Astrocyte of the cerebellum (primary cell): ENCODE measurements at regions not wholly inside any gene's neighbourhood (a gene's known extent, or its start where the extent isn't known, plus 50 kb on each side); places are given as distances from the start of the nearest gene placed in this dataset.

ENCODE experiments used
- DNase-seq: peaks from one replicate; pipeline ENCODE4 v3.0.0-alpha.2; 2011; ENCODE audit warnings: low read depth
- H3K4me3 ChIP-seq: 2 replicates; pipeline ENCODE4 v1.5.1; 2011; ENCODE audit warnings: mild to moderate bottlenecking, low read depth, low read length, moderate library complexity
- in situ Hi-C: cut with HindIII; loops from 2 replicates; pipeline ENCODE4 v1.10.0; 2017; ENCODE audit warnings: low sequenced_read_pairs
- TF ChIP-seq, protein P1 (sequence below): IDR thresholded peaks from 2 replicates; pipeline ENCODE4 v1.5.1; 2012; ENCODE audit warnings: low read length, low read depth, moderate library complexity, mild to moderate bottlenecking; ENCODE audit errors: missing control alignments

DNA sequence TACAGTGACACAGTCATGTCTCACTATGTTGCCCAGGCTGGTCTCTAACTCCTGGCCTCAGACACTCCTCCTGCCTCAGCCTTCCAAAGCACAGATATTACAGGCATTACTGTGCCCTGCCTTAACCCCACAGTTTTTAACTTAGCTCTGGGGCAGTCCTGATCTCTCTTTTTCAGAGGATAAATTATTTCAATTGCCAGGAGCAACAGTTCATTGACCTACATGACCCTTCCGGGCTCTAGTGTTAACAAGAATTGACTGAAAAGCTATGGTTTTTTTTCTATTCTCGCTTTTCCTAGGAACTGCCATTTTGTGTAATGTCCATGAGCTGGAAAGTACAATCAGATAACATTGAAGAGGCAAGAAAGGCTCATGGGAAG lies 92.8 kb downstream of the HNRNPLL start:
- no peak for DNase-seq
- no peak overlapping the region for H3K4me3 ChIP-seq
- TF ChIP-seq, protein P1, sequence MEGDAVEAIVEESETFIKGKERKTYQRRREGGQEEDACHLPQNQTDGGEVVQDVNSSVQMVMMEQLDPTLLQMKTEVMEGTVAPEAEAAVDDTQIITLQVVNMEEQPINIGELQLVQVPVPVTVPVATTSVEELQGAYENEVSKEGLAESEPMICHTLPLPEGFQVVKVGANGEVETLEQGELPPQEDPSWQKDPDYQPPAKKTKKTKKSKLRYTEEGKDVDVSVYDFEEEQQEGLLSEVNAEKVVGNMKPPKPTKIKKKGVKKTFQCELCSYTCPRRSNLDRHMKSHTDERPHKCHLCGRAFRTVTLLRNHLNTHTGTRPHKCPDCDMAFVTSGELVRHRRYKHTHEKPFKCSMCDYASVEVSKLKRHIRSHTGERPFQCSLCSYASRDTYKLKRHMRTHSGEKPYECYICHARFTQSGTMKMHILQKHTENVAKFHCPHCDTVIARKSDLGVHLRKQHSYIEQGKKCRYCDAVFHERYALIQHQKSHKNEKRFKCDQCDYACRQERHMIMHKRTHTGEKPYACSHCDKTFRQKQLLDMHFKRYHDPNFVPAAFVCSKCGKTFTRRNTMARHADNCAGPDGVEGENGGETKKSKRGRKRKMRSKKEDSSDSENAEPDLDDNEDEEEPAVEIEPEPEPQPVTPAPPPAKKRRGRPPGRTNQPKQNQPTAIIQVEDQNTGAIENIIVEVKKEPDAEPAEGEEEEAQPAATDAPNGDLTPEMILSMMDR: no peak
- in situ Hi-C loops: no loop called here

- TF ChIP-seq, protein P1: no peak
- peak; percentile 71 for DNase-seq
- no peak overlapping the region for H3K4me3 ChIP-seq
- in situ Hi-C loops: no loop called here
These were observed 93.3 kb downstream of the HNRNPLL start for GRCh38 chr2:38509314-38509946.

- in situ Hi-C loops: no loop called here
- H3K4me3 ChIP-seq: no peak overlapping the region
- DNase-seq: peak; percentile 58
- TF ChIP-seq, protein P1: peak; percentile 37
These were observed 94.3 kb downstream of the HNRNPLL start for GRCh38 chr2:38508311-38509039.

DNA sequence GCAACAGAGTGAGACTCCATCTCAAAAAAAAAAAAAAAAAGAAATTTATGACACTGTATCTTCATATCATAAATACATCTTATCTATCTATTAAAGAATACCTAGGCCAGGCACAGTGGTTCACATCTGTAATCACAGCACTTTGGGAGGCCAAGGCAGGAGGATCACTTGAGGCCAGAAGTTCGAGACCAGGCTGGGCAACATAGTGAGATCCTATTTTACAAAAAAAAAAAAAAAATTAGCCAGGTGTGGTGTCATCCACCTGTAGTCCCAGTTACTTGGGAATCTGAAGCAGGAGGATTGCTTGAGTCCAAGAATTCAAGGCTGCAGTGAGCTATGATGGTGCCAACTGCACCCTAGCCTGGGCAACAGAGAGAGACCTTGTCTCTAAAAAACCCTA lies 95.0 kb downstream of the HNRNPLL start:
- DNase-seq: no peak
- TF ChIP-seq, protein P1: no peak
- in situ Hi-C loops: no loop called here

GRCh38 chr2:38505779-38506178 lies 96.9 kb downstream of the HNRNPLL start:
- in situ Hi-C loops: no loop called here
- DNase-seq: peak; percentile 8
- TF ChIP-seq, protein P1: no peak
- no peak overlapping the region for H3K4me3 ChIP-seq

More for the DNA sequence above, 95.0 kb downstream of the HNRNPLL start:
- H3K4me3 ChIP-seq: no peak overlapping the region

- TF ChIP-seq, protein P1: no peak
- no peak for DNase-seq
- in situ Hi-C loops: no loop called here
- no peak overlapping the region for H3K4me3 ChIP-seq
These were observed 98.6 kb downstream of the HNRNPLL start for GRCh38 chr2:38504169-38504568.
